GM11168 (cell line): ENCODE measurements at regions not wholly inside any gene's neighbourhood (a gene's known extent, or its start where the extent isn't known, plus 50 kb on each side); places are given as distances from the start of the nearest gene placed in this dataset.

ENCODE experiments used
- in situ Hi-C: fragments of 300-500 bp; cut with MboI; formaldehyde crosslinking; loops from one replicate; pipeline ENCODE4 v1.12.0; 2022; ENCODE audit warnings: low sequenced_read_pairs; ENCODE audit not compliant: unreplicated experiment

DNA sequence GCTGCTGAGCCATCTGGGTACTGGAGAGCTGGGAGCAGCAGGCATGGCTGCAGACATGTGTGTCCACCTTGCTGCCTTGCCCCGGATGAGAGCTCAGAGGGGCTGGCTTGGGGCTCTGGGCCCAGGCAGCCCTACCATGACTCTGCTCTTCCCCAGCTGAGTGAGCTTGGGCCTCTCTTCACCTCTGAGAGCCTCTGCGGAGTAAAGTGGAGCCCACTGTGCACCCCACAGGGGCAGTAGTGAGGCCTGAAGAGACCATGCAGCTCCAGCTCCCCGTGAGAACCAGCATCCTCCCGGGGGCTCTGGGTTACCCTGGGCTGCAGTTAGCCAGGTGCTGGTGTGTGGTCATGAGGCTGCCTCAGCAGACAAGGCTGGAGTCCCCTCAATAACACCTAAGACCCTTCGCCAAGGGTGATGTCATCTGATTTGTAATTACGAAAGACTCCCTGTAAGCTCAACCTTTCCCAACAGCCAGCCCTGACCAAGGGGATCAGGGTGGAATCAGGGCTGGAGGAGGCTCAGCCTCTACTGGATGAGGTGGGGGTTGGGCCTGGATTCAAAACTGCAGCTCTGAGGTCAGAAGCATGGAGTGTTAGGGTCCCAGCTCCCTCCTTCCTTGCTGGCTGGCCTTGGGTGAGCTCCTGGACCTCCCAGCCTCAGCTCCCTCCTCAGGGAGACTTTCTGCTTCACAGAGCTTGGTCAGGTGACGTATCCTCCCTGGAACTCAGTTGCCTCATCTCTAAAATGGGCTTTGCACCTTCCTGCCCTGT lies 308.0 kb downstream of the MATN1 start:
- in situ Hi-C loops, result no loop called here

DNA sequence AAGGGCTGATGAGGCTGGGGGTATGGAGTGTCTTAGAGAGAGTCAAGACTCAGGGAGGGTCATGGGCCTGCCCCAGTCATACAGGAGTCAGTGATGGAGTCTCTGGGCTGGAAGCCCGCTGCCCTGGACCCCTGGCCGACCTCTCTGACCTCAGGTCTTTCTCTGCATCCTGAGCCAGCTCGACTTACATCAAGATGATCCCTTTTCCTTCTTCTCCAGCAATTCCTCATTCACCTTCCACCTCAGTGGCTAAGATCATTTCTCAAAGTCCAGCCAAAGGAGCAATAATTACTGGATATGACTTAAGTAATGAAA lies 308.6 kb downstream of the MATN1 start:
- in situ Hi-C loops, result no loop called here

DNA sequence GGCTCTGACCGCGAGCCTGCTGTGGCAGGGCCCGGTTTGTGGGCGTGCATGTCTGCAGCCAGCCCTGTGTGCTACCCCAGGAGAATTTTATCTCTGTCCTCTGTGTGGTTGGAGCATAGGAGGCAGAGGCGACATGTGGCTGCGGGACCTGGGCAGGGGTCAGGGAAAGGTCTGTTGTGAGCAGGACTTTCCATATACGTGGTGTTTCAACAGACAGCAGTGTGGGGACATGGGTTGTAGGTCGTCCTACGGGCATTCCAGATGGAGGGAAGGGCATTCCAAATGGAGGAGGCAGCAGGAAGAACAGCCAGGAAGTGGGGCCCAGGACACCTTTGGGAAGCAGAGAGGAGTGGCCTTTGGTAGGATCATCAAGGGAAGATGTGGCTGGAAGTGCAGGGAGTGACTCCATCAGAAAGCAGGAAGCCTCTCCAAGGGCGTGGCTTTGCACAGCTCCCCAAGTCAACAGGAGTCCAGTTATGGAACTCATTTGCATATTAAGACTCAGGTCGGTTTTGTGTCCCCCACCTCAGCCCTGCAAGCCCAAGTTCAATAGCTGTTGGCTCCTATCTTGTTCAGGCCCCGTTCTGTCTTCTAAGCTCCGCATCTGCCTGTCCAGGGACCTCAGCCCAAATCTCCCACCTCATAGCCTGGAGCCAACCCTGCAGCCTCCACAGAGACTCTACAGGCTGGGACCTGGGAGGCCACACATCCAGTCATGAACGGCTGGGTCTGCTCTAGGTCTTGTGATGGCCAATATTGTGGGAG lies 309.1 kb downstream of the MATN1 start:
- in situ Hi-C loops, result no loop called here

DNA sequence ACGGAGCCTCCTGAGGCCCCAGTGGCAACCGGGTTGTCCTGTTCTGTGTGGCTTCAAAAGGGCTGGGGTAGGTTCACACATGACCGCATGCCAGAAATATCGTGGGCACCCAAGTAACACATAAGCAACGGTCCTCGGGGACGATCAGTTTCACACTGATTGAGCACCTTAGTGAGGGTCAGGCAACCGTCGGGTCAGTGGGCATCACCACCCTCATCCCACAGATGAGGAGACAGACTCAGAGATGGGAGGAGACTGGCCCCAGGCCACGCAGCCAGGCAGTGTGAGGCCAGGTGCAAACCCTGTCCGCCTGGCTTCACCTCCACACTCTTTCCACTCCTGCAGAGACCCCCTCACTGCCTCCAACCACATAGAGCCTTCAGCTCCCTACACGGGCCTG lies 309.8 kb downstream of the MATN1 start:
- in situ Hi-C loops, result no loop called here

DNA sequence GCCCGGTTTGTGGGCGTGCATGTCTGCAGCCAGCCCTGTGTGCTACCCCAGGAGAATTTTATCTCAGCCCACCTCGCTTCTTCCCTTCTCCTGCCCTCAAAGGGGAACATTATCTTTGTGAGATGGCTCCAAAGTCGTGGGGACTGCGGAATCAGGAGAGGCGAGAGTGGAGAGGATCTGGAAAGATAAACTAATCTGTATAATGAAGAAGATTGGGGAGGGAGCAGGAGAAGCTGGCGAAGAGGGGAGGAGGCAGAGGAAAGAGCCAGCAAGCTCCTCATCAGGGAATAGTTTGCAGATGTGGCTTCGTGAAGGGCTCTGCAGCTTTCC lies 310.3 kb downstream of the MATN1 start:
- in situ Hi-C loops, result no loop called here

DNA sequence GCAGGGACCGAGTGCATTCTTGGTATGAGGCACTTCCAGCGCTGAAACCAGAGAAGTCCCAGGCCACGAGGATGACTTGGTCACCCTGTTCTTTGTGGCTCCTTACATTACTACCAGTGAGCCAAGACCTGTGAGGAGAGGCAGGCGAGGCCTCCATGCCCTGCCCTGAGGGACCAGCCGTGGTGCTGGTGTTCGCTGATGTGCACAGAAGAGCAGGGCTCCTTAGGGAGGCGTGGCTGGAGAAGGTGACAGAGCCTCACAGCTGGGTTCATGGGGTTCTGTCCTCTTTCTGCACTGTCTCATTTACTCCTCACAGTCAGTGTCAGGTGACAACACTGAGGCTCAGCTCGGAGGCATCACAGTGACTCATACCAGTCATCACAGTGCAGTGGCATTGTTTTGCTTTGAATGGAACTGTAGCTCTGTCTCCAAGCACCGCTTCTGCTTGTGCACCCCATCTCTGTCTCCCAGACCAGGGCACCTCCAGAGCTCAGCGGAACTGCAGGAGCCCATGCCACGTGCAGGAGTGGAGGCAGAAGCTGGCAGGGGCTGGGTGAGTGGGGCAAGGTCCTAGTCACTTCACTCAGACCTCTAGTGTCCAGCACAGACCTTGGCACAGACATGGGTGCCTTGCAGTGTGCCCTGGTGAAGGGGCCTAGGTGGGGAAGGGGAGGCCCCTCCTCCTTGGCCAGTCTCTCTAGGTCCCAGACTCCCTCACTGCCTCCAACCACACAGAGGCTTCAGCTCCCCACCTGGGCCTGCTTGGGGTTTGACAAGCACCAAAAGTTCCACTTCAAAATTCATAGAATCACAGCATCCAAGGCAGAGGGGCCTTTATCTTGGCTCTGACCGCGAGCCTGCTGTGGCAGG lies 310.9 kb downstream of the MATN1 start:
- in situ Hi-C loops, result no loop called here

DNA sequence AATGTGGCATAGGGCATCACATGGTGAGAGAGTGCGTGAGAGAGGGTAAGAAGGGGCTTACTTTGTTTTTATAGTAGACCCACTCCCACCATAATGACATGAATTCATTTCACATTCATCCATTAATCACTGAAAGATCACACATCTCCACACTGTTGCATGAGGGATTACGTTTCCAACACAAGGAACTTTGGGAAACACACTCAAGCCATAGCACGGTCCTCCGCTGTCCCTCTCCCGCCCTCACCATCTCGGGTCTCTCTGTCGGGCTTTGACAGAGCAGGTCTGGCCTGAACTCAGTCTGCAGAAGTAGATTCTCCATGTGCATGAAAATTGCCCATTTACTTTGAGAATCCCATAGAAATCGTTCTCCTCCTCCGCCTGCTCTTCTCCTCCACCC lies 312.2 kb downstream of the MATN1 start:
- in situ Hi-C loops, result no loop called here

DNA sequence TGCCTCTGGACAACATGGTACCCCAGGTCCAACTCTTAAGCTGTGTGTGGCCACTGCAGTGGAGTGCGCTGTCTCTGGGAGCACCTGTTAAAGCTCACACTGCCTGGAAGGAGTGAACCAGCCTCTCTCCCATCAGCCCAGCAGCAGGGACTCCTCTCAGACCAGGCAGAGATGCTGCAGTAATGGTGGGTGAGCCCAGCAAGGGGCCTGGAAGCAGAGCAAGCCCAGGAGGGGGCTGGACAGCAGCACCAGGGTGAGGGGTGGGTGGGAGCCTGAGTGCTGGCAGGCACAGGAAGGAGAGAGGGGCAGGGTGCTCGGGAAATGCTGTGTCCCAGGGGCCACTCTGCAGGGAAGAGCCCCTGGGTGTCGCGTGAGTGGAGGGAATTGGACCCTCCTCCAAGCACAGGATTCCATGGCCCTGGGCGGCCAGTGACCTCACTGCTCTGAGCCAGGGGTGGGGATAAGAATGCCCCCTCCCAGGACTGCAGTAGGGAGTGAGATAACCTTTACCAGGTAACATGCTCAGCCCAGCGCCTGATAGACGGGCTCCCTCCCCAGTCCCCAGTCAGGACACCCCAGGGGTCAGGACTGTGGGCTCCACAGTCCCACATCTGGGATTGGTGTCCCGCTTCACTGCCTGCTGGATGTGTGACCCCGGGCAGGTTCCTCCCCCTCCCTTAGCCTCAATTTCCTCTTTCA lies 313.1 kb downstream of the MATN1 start:
- in situ Hi-C loops, result no loop called here

DNA sequence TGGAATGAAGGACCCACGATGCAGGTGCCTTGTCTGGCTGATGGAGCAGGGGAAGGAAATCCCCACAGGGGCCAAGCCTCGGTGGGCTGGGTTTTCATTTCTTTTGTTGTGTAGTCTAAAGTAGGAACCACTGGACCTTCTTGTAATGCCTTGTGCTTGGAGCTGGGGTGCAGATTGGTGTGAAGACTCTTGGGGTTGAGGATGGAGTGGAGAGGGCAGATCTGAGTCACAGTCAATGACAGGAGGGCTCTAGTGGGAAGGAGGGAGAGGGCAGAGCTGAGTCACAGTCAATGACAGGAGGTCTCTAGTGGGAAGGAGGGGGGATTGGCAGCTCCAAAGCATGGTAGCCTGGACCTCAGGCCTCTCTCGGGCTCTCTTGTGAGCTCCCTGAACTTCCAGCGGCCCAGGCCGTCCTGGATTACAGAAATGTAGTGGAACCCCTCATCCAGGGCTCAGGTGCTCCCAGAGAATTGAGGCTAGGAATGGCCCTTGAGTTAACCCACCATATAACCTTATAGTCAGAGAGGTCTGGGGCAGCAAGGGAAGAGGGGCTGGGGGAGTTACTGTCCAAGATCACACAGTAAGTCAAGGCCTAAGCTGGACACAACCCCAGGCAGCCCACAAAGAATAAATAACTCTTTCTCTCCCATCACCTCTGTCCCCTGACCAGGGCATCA lies 313.8 kb downstream of the MATN1 start:
- in situ Hi-C loops, result loop anchor here (5.0 kb wide), 1 partner anchor 1017 kb away; no protein-coding TSS in a partner anchor

DNA sequence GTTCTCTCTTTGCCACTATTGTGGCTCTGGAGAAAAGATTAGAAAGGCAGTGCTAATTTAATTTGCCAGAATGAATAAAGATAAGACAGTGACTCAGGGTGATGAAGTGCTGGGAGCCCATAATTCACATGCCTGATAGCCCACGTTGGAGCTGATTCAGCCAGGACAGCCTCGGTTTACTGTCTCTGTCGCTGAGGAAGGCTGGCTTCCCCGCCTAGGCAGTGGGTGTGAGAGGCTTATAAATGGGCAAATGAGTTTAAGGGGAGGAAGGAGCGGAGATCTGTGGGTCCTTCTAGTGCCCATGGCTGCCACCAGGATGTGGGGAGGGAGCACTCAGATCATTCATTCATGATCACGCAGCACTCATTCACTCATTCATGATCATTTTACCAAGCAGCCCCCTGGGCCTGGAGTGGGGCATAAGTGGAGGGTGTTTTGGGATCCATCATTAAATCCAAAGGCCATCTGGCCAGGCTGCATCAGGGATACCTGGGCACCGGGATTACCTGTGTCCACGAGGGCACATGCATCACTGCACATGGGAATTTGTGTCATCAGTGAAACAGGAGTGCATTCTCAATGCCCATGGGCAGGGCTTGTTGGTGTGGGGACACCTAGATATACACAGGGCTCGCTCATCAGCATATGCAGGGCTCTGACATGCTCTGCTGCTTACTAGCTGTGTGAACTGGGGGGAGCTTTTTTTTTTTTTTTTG lies 315.4 kb downstream of the MATN1 start:
- in situ Hi-C loops, result loop anchor here (5.0 kb wide), 1 partner anchor 1016 kb away; no protein-coding TSS in a partner anchor

DNA sequence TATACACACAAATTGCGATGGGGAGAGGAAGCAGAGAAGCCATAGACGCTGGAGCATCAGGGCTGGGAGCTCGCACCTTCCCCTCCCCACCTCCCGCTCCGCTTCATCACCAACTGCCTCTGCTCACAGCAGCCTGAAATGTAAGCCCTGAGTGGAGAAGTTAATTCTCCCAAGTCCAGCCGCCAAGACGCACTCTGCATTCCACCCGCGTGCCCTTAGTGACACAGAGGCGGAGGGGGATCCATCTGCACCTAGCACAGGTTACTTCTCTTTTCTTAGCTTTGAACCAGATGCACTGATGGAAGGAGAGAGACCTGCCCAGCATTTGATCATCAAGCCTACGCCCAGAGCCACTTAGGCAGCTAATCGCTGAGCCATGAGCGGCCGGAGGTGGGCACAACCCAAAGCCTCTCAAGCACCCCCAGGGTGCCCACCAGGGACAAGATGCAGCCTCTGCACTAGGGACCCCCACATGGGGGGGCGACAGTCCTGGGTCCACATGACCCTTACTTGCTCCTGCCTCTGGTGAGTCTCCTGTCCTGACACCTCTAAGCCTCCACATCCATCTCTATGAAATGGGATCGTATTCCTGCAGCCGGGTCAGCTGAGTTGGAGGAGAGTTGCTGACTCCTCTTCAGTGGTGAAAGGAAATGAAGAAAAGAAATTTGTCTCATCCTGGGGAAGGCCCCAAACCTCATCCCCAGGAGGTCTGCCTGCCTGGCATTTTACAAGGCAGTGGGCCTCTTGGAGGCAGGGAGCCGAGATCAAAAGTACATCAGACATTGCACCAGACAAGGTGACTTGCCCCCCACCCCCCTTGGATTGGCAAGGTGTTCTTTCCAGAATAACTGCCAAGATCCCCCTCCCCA lies 316.2 kb downstream of the MATN1 start:
- in situ Hi-C loops, result loop anchor here (5.0 kb wide), 1 partner anchor 1015 kb away; no protein-coding TSS in a partner anchor

DNA sequence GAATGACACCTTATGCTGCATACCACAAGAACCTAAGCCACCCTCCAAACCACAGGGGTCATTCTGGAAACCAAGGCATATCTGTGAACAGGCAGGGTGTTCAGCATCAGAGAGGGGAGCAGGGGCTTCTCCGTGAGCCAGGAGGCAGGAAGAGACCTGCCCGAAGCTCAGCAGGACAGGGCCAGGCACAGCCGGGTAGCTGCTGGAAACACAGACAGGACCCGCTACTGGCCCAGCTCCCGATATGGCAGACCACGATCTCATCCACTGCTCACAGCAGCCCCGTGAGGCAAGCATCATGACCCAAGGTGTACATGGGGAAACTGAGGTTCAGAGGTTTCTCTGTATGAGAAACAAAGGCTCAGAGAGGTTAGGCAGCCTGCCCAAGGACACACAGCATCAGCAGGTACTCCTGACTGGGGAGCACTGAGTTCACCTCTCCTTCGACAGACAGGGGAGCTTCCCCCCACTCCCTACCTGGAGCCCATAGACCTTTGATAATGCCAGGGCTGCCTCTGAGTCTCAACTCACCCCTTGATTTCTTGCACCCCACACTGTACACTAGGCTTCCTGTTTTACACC lies 317.7 kb downstream of the MATN1 start:
- in situ Hi-C loops, result loop anchor here (5.0 kb wide), 1 partner anchor 1013 kb away; no protein-coding TSS in a partner anchor

DNA sequence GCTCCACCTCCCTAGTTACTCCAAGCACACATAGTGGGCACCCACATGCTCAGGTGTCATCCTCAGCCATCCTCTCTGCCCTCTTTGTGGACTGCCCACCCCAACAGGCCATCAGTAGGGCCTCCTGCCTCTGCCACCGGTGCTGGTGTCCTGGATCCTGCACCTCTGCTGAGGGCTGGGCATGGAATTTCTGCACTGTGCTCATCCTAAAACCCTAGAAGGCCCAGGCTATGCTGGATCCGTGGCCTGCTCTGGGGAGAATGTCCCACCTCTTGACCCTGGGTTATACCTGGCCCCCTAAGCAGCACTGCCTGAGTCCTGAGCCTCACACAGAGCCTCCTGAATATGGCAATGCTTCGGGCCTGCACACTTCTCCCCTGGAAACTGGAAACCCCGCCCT lies 318.3 kb downstream of the MATN1 start:
- in situ Hi-C loops, result loop anchor here (5.0 kb wide), 1 partner anchor 1013 kb away; no protein-coding TSS in a partner anchor

DNA sequence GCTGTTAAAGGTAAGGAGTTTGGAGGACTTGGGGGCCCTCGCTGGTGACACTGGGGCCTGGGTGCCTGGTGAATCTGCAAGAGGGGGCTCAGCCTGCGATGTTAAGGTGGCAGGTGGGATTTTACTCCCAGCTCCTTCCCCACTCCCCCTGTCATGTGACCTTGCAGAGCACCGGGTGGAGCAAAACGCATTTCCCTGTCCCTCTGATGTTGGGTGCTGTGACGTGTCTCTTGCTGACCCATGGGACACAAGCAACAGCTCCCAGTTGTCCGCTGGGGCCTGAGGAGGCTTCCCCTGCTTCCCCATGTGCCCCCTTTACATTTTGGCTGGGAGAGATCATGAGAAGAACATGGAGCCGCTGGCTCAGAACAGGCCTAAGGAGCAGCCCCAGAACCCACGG lies 319.0 kb downstream of the MATN1 start:
- in situ Hi-C loops, result no loop called here

DNA sequence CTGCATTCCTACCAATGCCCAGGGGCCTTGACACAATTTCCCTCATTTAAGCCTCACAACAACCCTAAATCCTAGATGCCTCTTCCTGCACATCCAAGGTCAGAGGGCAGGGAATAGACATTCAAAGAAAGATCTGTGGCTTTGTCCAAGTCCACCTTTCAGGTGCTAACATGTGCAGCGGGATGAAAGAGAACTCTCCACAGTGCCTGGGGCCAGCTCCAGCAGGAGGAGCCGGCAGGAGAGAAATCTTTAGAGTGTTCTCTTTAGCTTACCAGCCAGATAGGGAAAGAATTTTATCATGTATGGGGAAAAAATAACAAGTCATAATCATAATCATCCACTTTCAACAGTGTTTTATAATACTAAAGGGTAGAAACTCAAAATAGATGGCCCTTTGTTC lies 319.7 kb downstream of the MATN1 start:
- in situ Hi-C loops, result no loop called here

DNA sequence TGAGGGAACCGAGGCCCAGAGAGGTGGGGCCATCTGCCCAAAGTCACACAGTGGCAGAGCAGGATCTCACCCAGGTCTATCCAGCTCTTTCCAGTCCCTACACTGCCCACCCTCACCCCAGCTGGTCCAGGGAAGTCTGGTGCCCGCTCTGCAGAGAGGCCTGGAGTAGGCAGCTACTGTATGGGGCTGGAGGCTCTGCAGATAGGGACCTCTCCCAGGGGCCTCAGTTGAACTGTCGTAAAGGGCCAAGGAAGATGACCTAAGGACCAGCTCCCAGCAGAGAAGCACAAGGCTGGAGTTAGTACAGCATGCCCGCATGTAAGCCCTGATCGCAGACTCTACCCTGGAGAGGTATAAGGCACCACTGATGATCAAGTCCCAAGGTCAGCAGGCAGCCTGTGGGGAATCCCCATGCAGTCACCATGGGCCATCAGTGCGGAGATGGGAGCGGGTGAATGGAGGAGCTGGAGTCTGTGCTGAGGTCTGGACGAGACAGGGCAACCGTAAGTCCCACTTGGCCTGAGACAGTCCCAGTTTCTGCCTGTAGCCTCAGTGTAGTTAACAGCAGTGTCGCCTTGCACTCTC lies 320.2 kb downstream of the MATN1 start:
- in situ Hi-C loops, result no loop called here

DNA sequence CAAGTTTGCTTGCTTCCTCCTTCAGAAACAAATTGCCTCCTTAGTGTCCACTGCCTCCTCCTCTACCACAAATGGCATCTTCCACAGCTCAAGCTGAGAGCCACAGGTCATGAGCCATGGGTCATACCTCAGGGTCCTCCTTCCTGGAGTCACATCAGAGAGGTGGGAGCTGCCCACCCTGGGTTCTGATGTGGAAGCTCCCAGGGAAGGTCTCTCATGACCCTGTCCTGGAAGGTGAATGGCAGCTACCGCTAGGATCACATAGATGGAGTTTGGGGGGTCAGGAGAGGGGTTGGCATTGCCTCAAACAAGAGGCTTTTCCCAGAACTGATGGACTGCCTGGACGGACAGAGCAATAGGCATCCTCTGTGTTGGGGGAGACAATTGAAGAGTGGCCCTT lies 321.4 kb downstream of the MATN1 start:
- in situ Hi-C loops, result no loop called here
